HepG2 (cell line): ENCODE measurements at regions not wholly inside any gene's neighbourhood (a gene's known extent, or its start where the extent isn't known, plus 50 kb on each side); places are given as distances from the start of the nearest gene placed in this dataset.

Experiments
- AFF4 ChIP-seq: sonication (generic); formaldehyde crosslinking; IDR thresholded peaks from 2 replicates; pipeline ENCODE4 v1.4.0; 2020; ENCODE audit warnings: missing genetic modification reagents
- CBFB ChIP-seq: sonication (generic); formaldehyde crosslinking; IDR thresholded peaks from 2 replicates; pipeline ENCODE4 v1.4.0; 2020; ENCODE audit warnings: missing genetic modification reagents
- CCAR2 ChIP-seq: fragments of 200-400 bp; formaldehyde crosslinking; optimal IDR thresholded peaks from 2 replicates; pipeline ENCODE3; 2018; ENCODE audit warnings: low read depth, mild to moderate bottlenecking, low read length, moderate library complexity
- CREM ChIP-seq, 2 experiments: sonication (generic) in 1 of 2; formaldehyde crosslinking in 1 of 2; IDR thresholded peaks; 2 replicates each; pipeline versions ENCODE4 v1.4.0 to v1.6.1; 2016 to 2020; ENCODE audit warnings: antibody characterized with exemption in 1 of 2, mild to moderate bottlenecking in 1 of 2, missing genetic modification reagents in 1 of 2
- EP300 ChIP-seq, 3 experiments: sonication (generic) in 1 of 3; formaldehyde crosslinking in 1 of 3; IDR thresholded peaks; 2 replicates each; pipeline versions ENCODE4 v1.5.1 to v1.6.1; 2011 to 2020; ENCODE audit warnings: low read depth in 2 of 3, low read length in 2 of 3, borderline replicate concordance in 1 of 3, improper control_type of control experiment in 1 of 3, mild to moderate bottlenecking in 1 of 3, missing genetic modification reagents in 1 of 3, moderate library complexity in 1 of 3
- IRF2 ChIP-seq: IDR thresholded peaks from 2 replicates; pipeline ENCODE4 v1.6.1; 2018; ENCODE audit warnings: missing genetic modification reagents, missing compliant biosample characterization
- IRF9 ChIP-seq: sonication (generic); formaldehyde crosslinking; IDR thresholded peaks from 2 replicates; pipeline ENCODE4 v1.8.0; 2022; ENCODE audit warnings: missing genetic modification reagents, mild to moderate bottlenecking, borderline replicate concordance
- NFYB ChIP-seq: sonication (generic); formaldehyde crosslinking; IDR thresholded peaks from 2 replicates; pipeline ENCODE4 v1.4.0; 2020; ENCODE audit warnings: missing genetic modification reagents
- POLR2A ChIP-seq, 2 experiments: IDR thresholded peaks; 2 replicates each; pipeline ENCODE4 v1.6.1; 2011; ENCODE audit warnings: low read depth in 2 of 2, low read length in 2 of 2, mild to moderate bottlenecking in 1 of 2, moderate library complexity in 1 of 2; ENCODE audit not compliant: insufficient read depth in 1 of 2
- STAT5B ChIP-seq: sonication (generic); formaldehyde crosslinking; IDR thresholded peaks from 2 replicates; pipeline ENCODE4 v1.4.0; 2020; ENCODE audit warnings: missing genetic modification reagents
- ZNF562 ChIP-seq: sonication (generic); formaldehyde crosslinking; IDR thresholded peaks from 2 replicates; pipeline ENCODE4 v1.8.0; 2022; ENCODE audit warnings: missing genetic modification reagents, borderline replicate concordance
- TF ChIP-seq, protein P1 (sequence below): IDR thresholded peaks from 2 replicates; pipeline ENCODE4 v1.6.1; 2016; ENCODE audit warnings: missing biosample characterization, missing genetic modification reagents, low read depth

DNA sequence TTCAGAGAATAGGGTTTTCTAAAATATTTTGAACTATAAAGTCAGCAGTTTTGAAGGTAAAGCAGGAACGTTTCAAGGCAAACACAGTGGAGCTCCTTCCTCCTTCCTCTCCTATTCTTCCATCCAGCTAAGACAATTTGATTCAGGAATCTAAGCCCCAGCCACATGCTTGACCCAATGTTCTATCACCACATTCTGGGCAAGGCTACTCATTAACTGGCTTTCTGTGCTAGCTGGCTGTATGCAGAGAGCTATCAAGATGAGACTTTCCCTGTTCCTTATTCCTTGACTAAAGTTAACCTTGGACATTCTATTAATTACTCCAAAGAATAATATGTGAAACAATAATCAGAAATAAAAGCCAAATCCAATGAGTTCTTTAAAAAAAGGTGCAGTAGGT is 266.9 kb downstream of the NOVA1 start:
- TF ChIP-seq NFYB (CRISPR knock-in tag) (no peak), CCAR2 (no peak), ZNF562 (CRISPR knock-in tag) (no peak), EP300 (IDR thresholded peaks at IDR 0.05; ENCODE audit: low read depth in 2 of 2, low read length in 2 of 2) (no peak), EP300 (CRISPR knock-in tag; IDR thresholded peaks at IDR 0.05; ENCODE audit: borderline replicate concordance) (no peak), STAT5B (CRISPR knock-in tag) (no peak), IRF2 (no peak), AFF4 (CRISPR knock-in tag) (no peak), POLR2A (IDR thresholded peaks at IDR 0.05; ENCODE audit: insufficient read depth in 1 of 2, low read depth in 2 of 2, low read length in 2 of 2) (no peak), CBFB (CRISPR knock-in tag) (no peak), IRF9 (no peak), CREM (IDR thresholded peaks at IDR 0.05) (no peak), CREM (CRISPR knock-in tag; IDR thresholded peaks at IDR 0.05) (no peak)
- TF ChIP-seq, protein P1, sequence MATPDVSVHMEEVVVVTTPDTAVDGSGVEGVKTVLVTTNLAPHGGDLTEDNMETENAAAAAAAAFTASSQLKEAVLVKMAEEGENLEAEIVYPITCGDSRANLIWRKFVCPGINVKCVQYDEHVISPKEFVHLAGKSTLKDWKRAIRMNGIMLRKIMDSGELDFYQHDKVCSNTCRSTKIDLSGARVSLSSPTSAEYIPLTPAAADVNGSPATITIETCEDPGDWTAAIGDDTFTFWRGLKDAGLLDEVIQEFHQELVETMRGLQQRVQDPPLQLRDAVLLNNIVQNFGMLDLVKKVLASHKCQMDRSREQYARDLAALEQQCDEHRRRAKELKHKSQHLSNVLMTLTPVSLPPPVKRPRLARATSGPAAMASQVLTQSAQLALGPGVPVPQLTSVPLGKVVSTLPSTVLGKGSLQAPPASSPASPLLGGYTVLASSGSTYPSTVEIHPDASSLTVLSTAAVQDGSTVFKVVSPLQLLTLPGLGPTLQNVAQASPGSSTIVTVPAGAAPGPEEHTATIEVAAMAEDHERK (CRISPR knock-in tag), result no peak
